ENCODE measurements at regions not wholly inside any gene's neighbourhood (a gene's known extent, or its start where the extent isn't known, plus 50 kb on each side); places are given as distances from the start of the nearest gene placed in this dataset.

DNA sequence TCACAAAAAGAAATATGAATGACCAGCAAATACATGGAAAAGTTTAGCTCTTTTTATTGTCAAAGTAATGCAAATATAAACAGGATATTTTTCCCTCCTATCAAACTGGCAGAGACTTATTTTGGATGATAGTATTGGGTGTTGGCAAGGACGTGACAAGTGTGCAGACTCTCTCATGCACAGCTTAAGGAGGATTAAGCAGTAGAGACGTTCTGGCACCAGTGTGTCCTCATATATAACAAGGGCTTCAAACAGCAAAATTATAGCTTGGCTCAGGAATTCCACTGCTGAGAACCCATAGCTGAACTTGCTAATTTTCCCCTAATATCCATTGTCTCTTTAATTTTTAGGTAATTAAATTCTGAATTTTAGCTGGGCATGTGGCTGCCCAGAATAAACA, 114.4 kb downstream of the FAM124B start:
- no peaks in the 10 kb centered on the region for H3K9me3 ChIP-seq (ENCODE audit: control insufficient read depth, insufficient read depth, low read length)
- no peaks in the 10 kb centered on the region for H3K4me1 ChIP-seq (ENCODE audit: control insufficient read depth, insufficient read depth, low read length)
- DNase-seq (ENCODE audit: low read depth in 4 of 6, low spot score in 6 of 6): peak in 1 of 6 donors; percentile 35
- no peak overlapping the region for H3K4me3 ChIP-seq (ENCODE audit: low read depth, low read length)
- no peaks in the 10 kb centered on the region for H3K36me3 ChIP-seq (ENCODE audit: control insufficient read depth, insufficient read depth, low read length)
- WGBS (ENCODE audit: insufficient coverage): no CpG with 5 or more reads among the region's 2 CpGs
- no peak overlapping the region for H3K27ac ChIP-seq (ENCODE audit: low read depth, low read length)
- no peaks in the 10 kb centered on the region for H3K27me3 ChIP-seq (ENCODE audit: control insufficient read depth, insufficient read depth, low read length)

DNA sequence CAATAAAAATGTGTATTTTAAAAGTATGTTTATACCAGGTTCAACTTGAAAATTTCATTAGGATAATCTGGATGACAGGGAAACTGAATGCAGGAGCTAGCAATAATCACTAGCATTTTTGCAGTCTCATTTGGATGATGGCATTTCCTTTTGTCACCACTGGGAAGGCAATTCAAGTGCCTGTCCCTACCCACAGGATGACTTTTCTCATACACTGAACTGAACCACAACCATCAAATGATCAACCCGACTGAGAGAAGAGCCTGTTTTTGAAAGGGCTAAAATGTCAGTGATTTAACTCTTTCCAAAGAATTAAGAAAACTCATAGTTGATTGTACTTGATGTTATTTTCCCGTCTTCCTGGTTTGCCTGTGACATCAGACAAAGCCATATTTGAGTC, 115.0 kb downstream of the FAM124B start:
- DNase-seq (ENCODE audit: low read depth in 4 of 6, low spot score in 6 of 6): no peak
- Histone ChIP-seq H3K27me3 (ENCODE audit: control insufficient read depth, insufficient read depth, low read length) (no peaks in the 10 kb centered on the region), H3K4me1 (ENCODE audit: control insufficient read depth, insufficient read depth, low read length) (no peaks in the 10 kb centered on the region), H3K27ac (ENCODE audit: low read depth, low read length) (no peak overlapping the region), H3K36me3 (ENCODE audit: control insufficient read depth, insufficient read depth, low read length) (no peaks in the 10 kb centered on the region), H3K9me3 (ENCODE audit: control insufficient read depth, insufficient read depth, low read length) (no peaks in the 10 kb centered on the region), H3K4me3 (ENCODE audit: low read depth, low read length) (no peak overlapping the region)
- WGBS (ENCODE audit: insufficient coverage): no CpG with 5 or more reads among the region's 2 CpGs

DNA sequence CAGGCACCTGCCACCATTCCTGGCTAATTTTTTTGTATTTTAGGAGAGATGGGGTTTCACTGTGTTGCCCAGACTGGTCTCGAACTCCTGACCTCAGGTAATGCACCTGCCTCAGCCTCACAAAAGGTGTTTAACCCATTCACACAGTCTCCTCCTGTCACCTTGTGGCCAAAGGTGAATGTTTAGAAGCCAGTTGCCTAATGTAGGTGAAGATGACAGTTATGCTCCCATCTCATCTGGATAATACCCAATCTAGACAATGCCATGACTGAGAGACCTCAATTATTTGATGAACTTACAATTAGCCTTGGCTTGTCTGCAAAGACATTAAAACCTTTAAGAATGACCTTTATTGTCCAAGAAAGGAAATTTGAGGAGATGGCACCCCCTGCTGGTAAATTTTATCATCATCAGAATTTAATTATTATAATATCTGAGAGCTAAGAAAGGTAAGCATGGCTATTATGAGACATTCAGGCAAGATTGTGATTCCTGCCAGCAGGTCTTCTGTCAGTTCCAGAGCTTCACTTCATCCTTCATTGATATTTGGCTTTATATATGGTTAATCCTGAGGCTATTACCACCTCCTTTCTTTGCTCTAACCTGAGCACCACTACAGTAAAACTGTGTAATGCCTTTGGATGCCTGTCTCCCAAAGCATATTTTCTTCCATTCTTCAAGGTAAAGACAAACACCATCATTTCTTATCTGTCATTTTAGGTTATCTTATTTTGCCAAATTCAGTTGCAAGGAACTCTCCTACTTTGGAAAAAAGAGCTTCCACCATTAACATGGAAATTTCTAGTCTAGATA, 117.6 kb downstream of the FAM124B start:
- no peaks in the 10 kb centered on the region for H3K36me3 ChIP-seq (ENCODE audit: control insufficient read depth, insufficient read depth, low read length)
- no peak overlapping the region for H3K27ac ChIP-seq (ENCODE audit: low read depth, low read length)
- no CpG with 5 or more reads among the region's 1 CpG for WGBS (ENCODE audit: insufficient coverage)
- no peaks in the 10 kb centered on the region for H3K27me3 ChIP-seq (ENCODE audit: control insufficient read depth, insufficient read depth, low read length)
- DNase-seq (ENCODE audit: low read depth in 4 of 6, low spot score in 6 of 6): peak in 4 of 6 donors; percentile 41 to 88 (median 57)
- no peaks in the 10 kb centered on the region for H3K9me3 ChIP-seq (ENCODE audit: control insufficient read depth, insufficient read depth, low read length)
- no peaks in the 10 kb centered on the region for H3K4me1 ChIP-seq (ENCODE audit: control insufficient read depth, insufficient read depth, low read length)
- no peak overlapping the region for H3K4me3 ChIP-seq (ENCODE audit: low read depth, low read length)

DNA sequence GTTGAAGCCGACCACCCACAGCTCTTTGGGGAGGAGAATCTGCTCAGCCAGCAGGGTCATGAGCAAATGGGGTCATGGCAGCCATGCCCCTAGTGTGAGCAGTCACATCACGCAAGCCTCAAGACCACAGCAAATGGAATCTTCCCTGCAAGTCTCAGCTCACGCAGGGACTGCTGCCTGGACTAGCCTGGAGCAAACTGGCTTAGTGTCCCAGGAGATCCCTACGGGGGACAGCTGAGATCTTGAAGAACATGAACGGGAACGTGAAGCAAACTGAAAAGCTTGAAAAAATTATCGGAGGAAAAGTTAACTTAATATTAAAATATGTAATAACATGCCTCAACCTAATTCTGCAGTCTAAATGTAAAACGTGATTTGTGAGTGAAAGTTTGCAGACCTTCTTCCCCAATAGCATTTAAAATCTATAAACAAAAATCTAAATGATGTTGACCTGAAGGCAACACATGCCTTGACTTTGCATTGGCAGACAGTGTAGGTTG, 118.4 kb downstream of the FAM124B start:
- Histone ChIP-seq H3K27ac (ENCODE audit: low read depth, low read length) (no peak overlapping the region), H3K27me3 (ENCODE audit: control insufficient read depth, insufficient read depth, low read length) (no peaks in the 10 kb centered on the region), H3K9me3 (ENCODE audit: control insufficient read depth, insufficient read depth, low read length) (no peaks in the 10 kb centered on the region), H3K4me3 (ENCODE audit: low read depth, low read length) (no peak overlapping the region), H3K4me1 (ENCODE audit: control insufficient read depth, insufficient read depth, low read length) (no peaks in the 10 kb centered on the region), H3K36me3 (ENCODE audit: control insufficient read depth, insufficient read depth, low read length) (no peaks in the 10 kb centered on the region)
- WGBS (ENCODE audit: insufficient coverage): 91% methylated on average over 3 of the region's 8 CpGs
- no peak for DNase-seq (ENCODE audit: low read depth in 4 of 6, low spot score in 6 of 6)

DNA sequence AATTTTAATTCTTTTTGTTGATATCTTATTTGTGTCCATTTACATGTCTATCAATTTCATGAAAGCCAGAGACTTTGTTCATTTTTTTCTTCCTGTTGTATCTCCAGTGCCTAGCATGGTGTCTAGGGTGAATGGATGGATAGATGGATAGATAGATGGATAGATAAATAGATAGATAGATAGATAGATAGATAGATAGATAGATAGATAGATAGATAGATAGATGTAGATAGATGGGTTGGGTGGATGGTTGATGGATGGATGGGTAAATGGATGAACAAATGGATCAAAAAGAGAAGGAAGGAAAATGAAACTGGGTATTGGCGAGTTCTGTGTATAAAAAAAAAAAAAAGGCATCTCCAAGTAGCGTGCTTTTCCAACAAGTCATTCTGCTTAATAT, 120.5 kb downstream of the FAM124B start:
- H3K36me3 ChIP-seq (ENCODE audit: control insufficient read depth, insufficient read depth, low read length): no peaks in the 10 kb centered on the region
- WGBS (ENCODE audit: insufficient coverage): 100% methylated on average over 1 of the region's 2 CpGs
- H3K27ac ChIP-seq (ENCODE audit: low read depth, low read length): no peak overlapping the region
- no peaks in the 10 kb centered on the region for H3K4me1 ChIP-seq (ENCODE audit: control insufficient read depth, insufficient read depth, low read length)
- no peak overlapping the region for H3K4me3 ChIP-seq (ENCODE audit: low read depth, low read length)
- DNase-seq (ENCODE audit: low read depth in 4 of 6, low spot score in 6 of 6): no peak
- H3K9me3 ChIP-seq (ENCODE audit: control insufficient read depth, insufficient read depth, low read length): no peaks in the 10 kb centered on the region
- H3K27me3 ChIP-seq (ENCODE audit: control insufficient read depth, insufficient read depth, low read length): no peaks in the 10 kb centered on the region

DNA sequence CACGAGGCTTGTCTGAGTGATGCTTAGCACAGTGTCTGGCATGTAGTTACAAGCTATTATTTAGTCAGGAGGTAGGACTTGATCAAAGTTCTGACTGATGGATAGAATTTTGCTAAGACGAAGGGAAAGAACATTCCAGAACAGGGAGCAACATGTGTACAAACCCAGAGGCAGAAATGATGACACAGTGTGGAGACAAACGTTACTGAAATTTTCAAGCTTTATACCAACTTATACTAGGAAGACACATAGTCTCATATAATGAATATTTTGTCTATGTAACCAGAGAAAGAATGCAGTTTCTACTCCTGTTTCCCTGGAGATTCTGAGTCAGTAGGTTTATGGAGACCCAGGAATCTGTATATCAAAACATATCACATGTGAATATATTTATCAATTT, 123.4 kb downstream of the FAM124B start:
- 67% methylated on average over 1 of the region's 3 CpGs for WGBS (ENCODE audit: insufficient coverage)
- Histone ChIP-seq H3K27ac (ENCODE audit: low read depth, low read length) (no peak overlapping the region), H3K4me1 (ENCODE audit: control insufficient read depth, insufficient read depth, low read length) (no peaks in the 10 kb centered on the region), H3K27me3 (ENCODE audit: control insufficient read depth, insufficient read depth, low read length) (no peaks in the 10 kb centered on the region), H3K36me3 (ENCODE audit: control insufficient read depth, insufficient read depth, low read length) (no peaks in the 10 kb centered on the region), H3K9me3 (ENCODE audit: control insufficient read depth, insufficient read depth, low read length) (no peaks in the 10 kb centered on the region), H3K4me3 (ENCODE audit: low read depth, low read length) (no peak overlapping the region)
- DNase-seq (ENCODE audit: low read depth in 4 of 6, low spot score in 6 of 6): no peak

DNA sequence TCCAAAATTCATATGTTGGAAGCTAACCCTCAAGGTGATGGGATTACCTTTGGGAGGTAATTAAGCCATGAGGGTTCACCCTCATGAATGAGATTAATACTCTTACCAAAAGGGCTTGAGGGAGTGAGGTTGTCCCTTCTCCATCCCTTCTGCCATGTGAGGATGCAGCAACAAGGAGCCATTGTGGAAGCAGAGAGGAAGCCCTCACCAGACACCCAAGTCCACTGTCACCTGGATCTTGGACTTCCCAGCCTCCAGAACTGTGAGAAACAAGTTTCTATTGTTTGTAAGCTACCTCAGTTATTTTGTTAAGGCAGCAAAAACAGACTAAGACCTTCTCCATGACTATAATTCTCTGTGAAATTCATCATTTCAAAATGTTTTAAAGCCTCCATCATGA, 125.7 kb downstream of the FAM124B start:
- no peak for DNase-seq (ENCODE audit: low read depth in 4 of 6, low spot score in 6 of 6)
- no peaks in the 10 kb centered on the region for H3K27me3 ChIP-seq (ENCODE audit: control insufficient read depth, insufficient read depth, low read length)
- H3K4me3 ChIP-seq (ENCODE audit: low read depth, low read length): no peak overlapping the region
- H3K27ac ChIP-seq (ENCODE audit: low read depth, low read length): no peak overlapping the region
- H3K36me3 ChIP-seq (ENCODE audit: control insufficient read depth, insufficient read depth, low read length): no peaks in the 10 kb centered on the region
- no peaks in the 10 kb centered on the region for H3K4me1 ChIP-seq (ENCODE audit: control insufficient read depth, insufficient read depth, low read length)
- no peaks in the 10 kb centered on the region for H3K9me3 ChIP-seq (ENCODE audit: control insufficient read depth, insufficient read depth, low read length)

DNA sequence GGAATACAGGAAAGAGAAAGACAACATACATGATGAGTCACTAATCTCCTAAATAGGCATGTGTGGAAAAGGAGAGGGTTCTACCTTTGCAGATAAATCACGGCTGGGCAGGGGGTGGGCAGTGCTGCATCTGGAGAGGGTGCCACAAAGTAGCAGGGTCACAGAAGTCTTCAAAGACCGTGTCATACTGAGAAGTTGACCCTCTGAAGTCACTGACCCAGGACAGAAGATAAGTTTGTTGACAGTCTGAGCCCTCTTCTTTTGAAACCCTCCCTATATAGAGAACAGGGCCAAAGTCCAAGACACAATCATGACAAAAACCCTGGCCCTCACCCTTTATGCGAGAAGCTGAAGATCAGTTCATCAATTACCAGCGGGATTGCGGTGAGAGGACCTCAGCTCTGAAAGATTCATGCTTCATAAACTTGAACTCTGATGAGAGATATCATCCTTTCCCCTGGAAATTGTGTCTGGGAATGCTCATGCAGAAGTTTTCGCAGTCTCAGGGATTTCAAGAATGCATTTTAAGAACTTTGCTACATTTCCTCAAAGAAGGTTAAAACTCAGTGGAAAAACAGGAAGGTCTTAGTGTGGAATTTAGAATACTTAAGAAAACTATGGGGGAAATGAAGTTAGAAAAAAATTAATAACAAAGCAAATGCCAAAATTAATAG, 129.5 kb downstream of the FAM124B start:
- no peak for DNase-seq (ENCODE audit: low read depth in 4 of 6, low spot score in 6 of 6)
- Histone ChIP-seq H3K27ac (ENCODE audit: low read depth, low read length) (no peak overlapping the region), H3K9me3 (ENCODE audit: control insufficient read depth, insufficient read depth, low read length) (no peaks in the 10 kb centered on the region)

DNA sequence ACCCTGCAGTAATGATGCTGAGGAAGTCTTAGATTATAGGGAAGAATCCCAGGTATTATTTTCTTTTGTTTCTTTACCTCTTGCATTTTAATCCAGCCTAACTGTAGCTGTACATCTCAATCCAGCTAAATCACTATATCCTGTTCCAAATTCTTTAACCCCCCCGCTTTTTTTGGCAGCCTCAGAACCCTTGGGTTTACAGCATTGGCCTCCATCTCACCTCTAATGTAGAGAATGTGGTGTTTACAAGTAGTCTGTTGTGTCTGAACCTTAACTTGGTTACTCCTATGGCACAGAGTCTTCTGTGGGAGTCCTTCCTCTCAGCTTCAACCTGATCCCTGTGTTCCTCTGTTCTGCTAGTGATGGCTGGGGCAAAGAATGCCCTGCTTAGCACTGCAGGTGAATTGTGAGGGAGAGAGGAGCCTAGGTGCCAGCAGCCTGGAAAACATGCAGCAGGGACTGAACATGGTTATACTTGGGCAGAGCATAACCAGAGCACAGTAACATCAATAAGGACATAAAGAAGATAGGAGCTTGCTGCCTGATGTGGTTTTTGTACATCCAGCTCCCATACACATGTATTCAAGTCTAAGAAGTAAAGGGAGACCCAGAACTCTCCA, 130.2 kb downstream of the FAM124B start:
- H3K36me3 ChIP-seq (ENCODE audit: control insufficient read depth, insufficient read depth, low read length): no peaks in the 10 kb centered on the region
- H3K4me1 ChIP-seq (ENCODE audit: control insufficient read depth, insufficient read depth, low read length): no peaks in the 10 kb centered on the region
- no peaks in the 10 kb centered on the region for H3K9me3 ChIP-seq (ENCODE audit: control insufficient read depth, insufficient read depth, low read length)
- H3K27ac ChIP-seq (ENCODE audit: low read depth, low read length): no peak overlapping the region
- no peak overlapping the region for H3K4me3 ChIP-seq (ENCODE audit: low read depth, low read length)
- no peaks in the 10 kb centered on the region for H3K27me3 ChIP-seq (ENCODE audit: control insufficient read depth, insufficient read depth, low read length)
- no CpG with 5 or more reads among the region's 1 CpG for WGBS (ENCODE audit: insufficient coverage)
- no peak for DNase-seq (ENCODE audit: low read depth in 4 of 6, low spot score in 6 of 6)

More for the DNA sequence above, 129.5 kb downstream of the FAM124B start:
- Histone ChIP-seq H3K4me1 (ENCODE audit: control insufficient read depth, insufficient read depth, low read length) (no peaks in the 10 kb centered on the region), H3K36me3 (ENCODE audit: control insufficient read depth, insufficient read depth, low read length) (no peaks in the 10 kb centered on the region), H3K4me3 (ENCODE audit: low read depth, low read length) (no peak overlapping the region), H3K27me3 (ENCODE audit: control insufficient read depth, insufficient read depth, low read length) (no peaks in the 10 kb centered on the region)
- WGBS (ENCODE audit: insufficient coverage): 72% methylated on average over 3 of the region's 6 CpGs
